Sigmoid colon (tissue), 4 donors: ENCODE measurements at regions not wholly inside any gene's neighbourhood (a gene's known extent, or its start where the extent isn't known, plus 50 kb on each side); places are given as distances from the start of the nearest gene placed in this dataset.

ENCODE experiments used
- EP300 ChIP-seq, 4 donors: sonication (generic); formaldehyde crosslinking; IDR thresholded peaks; one replicate each; pipeline ENCODE4 v1.6.1; 2017; ENCODE audit warnings: antibody characterized with exemption in 4 of 4
- POLR2A ChIP-seq, 2 donors: fragments of 450-650 bp; IDR thresholded peaks; one replicate each; pipeline ENCODE4 v1.6.1; 2016; ENCODE audit warnings: antibody characterized with exemption in 2 of 2, mild to moderate bottlenecking in 2 of 2, moderate library complexity in 2 of 2
- POLR2AphosphoS5 ChIP-seq, 4 donors: sonication (generic); formaldehyde crosslinking; IDR thresholded peaks; one replicate each; pipeline ENCODE4 v1.6.1; 2017; ENCODE audit warnings: antibody characterized with exemption in 4 of 4
- TF ChIP-seq, protein P1 (sequence below), 4 experiments: fragments of 450-650 bp in 3 of 4; fragments of 200-600 bp in 1 of 4; IDR thresholded peaks; one replicate each; pipeline ENCODE4 v1.5.1; 2016 to 2019; ENCODE audit warnings: antibody characterized with exemption in 4 of 4, mild to moderate bottlenecking in 3 of 4, moderate library complexity in 2 of 4

DNA sequence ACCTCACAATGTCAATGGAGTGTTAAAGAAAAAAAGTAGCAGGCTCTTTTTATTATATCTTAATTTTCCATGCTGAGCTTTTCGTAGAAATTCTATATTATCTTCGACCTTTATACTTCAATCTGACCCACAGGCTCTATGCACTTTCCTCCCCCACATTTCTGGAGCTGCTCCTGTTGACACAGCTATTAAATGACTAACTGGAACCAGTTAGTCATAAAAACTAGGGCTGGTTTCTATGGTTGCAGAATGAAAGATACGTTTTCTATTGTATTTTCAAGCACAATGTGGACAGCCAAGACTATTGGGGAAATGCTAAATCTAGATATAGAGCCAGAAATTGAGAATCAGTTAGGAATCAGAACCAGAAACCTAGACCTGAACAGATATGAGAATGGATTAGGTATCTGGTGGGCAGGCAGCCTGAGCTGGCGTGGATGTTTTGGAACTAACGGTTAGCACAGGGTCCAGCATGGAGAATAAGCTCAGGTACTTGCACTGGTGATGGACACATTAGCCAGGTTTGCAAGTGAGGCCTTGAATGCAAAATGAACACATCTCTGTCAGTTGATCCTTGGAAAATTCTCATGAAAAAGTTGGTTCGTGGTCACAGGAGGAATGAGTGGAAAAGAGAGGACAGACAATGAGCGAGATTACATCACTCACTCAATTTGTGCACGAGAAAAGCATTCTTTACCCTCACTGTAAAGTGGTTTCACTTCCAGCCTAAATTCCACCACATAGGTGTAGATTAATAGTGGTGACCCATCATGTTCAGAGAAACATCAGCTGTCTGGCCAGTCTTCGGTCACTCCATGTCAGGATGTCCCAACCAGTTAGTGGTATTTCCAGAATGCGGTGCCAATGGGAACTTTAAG lies 144.6 kb upstream of the EPHA4 start:
- TF ChIP-seq, protein P1, sequence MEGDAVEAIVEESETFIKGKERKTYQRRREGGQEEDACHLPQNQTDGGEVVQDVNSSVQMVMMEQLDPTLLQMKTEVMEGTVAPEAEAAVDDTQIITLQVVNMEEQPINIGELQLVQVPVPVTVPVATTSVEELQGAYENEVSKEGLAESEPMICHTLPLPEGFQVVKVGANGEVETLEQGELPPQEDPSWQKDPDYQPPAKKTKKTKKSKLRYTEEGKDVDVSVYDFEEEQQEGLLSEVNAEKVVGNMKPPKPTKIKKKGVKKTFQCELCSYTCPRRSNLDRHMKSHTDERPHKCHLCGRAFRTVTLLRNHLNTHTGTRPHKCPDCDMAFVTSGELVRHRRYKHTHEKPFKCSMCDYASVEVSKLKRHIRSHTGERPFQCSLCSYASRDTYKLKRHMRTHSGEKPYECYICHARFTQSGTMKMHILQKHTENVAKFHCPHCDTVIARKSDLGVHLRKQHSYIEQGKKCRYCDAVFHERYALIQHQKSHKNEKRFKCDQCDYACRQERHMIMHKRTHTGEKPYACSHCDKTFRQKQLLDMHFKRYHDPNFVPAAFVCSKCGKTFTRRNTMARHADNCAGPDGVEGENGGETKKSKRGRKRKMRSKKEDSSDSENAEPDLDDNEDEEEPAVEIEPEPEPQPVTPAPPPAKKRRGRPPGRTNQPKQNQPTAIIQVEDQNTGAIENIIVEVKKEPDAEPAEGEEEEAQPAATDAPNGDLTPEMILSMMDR (IDR thresholded peaks at IDR 0.05), result no peak
- TF ChIP-seq EP300 (IDR thresholded peaks at IDR 0.05) (no peak), POLR2A (IDR thresholded peaks at IDR 0.05) (no peak), POLR2AphosphoS5 (IDR thresholded peaks at IDR 0.05) (no peak)
